D721Med (cell line): ENCODE measurements at regions not wholly inside any gene's neighbourhood (a gene's known extent, or its start where the extent isn't known, plus 50 kb on each side); places are given as distances from the start of the nearest gene placed in this dataset.

ENCODE experiments used
- DNase-seq: peaks from one replicate; pipeline ENCODE4 v3.0.0; 2011; ENCODE audit warnings: low spot score; ENCODE audit not compliant: insufficient read length
- FAIRE-seq: peaks from 2 replicates; lab custom pipeline; 2011; peaks lifted over from hg19 to GRCh38; lab: Jason Lieb, UNC
- CTCF ChIP-seq: IDR thresholded peaks from 2 replicates; pipeline ENCODE4 v1.5.1; 2012; ENCODE audit warnings: mild to moderate bottlenecking, control low read depth; ENCODE audit not compliant: insufficient read depth; ENCODE audit errors: missing control alignments

GRCh38 chr15:35701402-35702046 is 155.6 kb upstream of the DPH6 start:
- TF ChIP-seq CTCF, result no peak

GRCh38 chr15:35702946-35703495 is 157.1 kb upstream of the DPH6 start:
- no peak for DNase-seq
- TF ChIP-seq CTCF, result no peak
- no peak for FAIRE-seq

More at GRCh38 chr15:35701402-35702046, 155.6 kb upstream of the DPH6 start:
- FAIRE-seq (no peak), DNase-seq (no peak)

- FAIRE-seq (no peak), DNase-seq (no peak)
- TF ChIP-seq CTCF, result no peak
Observed at GRCh38 chr15:35705030-35705883, 159.3 kb upstream of the DPH6 start.

GRCh38 chr15:35705884-35706585 is 160.1 kb upstream of the DPH6 start:
- TF ChIP-seq CTCF, result no peak
- no peak for DNase-seq
- FAIRE-seq, result no peak

- FAIRE-seq (no peak), DNase-seq (no peak)
- no peak for TF ChIP-seq CTCF
Observed at GRCh38 chr15:35712956-35713355, 167.0 kb upstream of the DPH6 start.

- no peak for FAIRE-seq
- no peak for TF ChIP-seq CTCF
- no peak for DNase-seq
Observed at GRCh38 chr15:35713733-35714132, 167.8 kb upstream of the DPH6 start.
